Colon (tissue), 2 donors: ENCODE measurements at regions not wholly inside any gene's neighbourhood (a gene's known extent, or its start where the extent isn't known, plus 50 kb on each side); places are given as distances from the start of the nearest gene placed in this dataset.

Experiments
- FAIRE-seq: peaks from 2 replicates; lab custom pipeline; 2012; peaks lifted over from hg19 to GRCh38; lab: Jason Lieb, UNC
- donor health status: control.
- donor health status: control.

DNA sequence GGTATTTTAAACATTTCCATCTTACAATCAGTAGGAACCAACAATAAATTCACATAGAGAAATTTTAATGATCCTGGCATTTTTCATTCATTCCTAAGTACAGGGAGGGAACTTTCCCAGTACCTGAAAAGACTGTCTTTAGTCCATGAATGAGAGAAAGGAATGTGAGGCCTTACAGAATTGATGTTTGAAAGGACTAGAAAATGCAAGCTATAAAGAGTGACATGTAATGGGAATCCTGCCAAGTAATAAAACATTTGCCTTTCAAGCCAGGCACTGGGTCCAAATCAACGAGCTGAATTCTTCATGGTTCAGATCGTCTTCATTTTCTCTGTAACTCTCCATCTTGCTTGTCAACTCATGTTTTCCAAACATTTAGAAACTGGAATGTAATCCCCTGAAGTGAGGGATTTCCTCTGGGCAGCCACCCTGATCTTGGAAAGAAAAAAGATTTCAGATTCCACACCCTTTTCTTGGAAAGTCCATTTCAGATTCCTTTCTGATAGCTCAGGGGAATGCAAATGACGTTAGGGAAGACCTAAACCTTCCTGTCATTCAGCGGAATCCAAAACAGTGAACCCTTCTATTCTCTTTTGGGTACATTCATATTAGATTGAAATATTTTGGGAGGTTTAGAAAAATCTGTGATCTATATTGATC is 315.8 kb downstream of the SH3GL2 start:
- FAIRE-seq, result no peak

DNA sequence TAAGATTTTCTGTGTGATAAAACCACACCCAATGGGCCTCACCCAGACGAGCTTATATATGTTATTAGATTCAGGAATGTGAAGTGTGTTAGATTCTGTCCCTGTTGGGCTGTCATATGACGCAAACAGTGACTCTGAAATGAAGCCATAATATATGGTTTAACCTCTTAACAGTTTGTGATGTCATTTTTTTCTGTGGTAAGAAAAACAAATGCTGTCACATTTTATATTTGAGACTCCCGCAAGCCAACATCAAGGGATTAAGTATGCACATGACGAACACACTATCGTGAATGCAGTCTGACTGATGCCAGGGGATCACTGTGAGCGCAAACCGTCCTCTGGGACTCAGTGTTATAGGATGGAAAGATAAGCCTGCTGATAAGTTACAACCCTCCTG is 321.7 kb downstream of the SH3GL2 start:
- no peak for FAIRE-seq

GRCh38 chr9:17905366-17905765 is 326.5 kb downstream of the SH3GL2 start:
- FAIRE-seq, result no peak

DNA sequence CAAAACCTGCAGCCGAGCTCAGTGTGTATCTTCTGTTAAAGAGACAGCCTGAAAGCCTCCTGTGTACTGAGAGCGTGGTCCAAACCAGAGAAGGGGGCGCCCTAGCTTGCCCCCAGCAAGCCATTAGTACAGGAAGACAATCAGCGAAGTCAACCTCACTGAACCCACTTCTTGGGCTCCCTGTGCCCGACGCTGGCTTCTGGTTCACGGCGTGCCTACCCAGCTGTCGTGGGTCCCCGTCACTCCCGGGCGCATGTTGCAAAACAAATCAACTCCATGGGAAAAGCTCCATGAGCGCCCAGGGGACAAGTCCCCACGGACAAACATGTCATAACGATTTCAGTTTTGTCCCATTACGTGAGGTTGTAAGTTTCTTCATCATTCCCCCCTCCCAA is 326.9 kb downstream of the SH3GL2 start:
- FAIRE-seq, result no peak

DNA sequence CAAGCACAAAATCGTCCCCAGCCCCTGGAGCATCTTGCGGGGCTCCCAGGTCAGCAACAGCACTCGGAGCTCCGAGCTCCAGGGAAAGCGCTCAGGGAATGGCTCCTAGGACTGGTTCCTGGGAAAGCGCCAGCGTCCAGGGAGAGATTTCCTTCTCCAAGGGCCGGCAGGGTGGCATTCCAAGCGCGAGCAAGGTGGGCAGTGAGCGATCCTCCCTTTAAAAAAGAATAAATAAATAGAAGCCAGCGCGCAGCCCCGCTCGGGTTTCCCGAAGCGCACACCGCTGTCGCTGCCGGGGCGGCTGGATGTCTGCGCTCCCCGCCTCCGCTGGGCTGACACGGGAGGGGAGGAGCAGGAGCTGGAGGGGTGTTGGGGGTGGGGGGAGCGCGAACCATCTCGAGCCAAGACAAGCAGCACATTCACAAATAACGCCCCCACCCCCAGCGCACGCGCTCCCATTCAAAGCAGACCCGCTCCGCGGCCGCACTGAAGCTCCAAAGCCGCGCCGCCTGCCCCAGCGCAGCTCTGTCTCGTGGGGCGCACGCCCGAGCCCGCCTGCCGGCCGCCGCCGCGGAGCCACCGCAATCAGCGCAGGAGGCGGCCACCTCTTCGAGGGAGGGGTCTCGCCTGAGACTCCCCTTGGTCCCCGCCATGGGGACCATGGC is 327.4 kb downstream of the SH3GL2 start:
- FAIRE-seq, result no peak

DNA sequence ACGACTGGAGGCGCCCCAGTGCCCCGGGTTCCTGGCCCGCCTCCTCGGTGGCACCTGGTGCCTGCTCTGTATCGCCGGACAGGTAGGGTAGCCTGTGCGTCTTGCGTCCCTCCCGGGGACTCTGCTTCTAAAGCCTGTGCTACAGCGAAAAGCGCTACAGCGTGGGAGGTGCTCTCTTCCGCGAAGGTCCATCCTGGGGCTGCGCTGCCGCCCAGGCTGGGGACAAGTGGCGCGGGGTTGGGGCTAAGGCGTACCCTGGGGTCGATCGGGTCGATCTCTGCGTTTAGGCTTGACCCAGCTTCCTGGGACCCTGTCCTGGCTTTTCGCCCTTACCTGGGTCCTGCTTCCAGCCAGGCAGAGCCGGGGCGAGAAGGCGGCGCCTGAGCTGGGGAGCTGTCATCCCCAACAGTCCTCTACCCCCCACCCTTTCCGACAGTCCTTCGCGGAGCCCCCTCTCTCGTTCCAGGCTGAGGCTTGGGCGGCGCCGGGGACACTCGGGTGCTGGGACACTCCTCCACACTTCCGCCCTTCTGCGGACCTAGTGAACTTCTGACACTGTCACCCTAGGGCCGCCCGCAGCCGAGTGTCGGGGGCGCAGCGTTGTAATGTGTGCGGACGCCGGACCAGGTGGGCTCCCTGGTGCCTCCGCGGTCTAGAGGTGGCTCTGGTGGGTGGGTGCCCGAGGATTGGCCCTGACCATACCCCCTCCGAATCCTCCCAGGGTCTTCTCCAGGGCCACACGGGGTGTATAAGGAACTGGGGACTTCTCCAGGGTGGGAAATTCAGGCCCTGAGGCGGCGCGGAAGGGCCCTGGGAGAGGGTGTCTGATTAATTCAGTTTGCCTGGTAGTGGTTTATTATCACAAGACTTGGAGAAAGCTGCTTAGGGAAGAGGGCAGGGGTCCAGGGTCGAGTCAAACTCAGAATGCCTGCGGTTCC is 328.2 kb downstream of the SH3GL2 start:
- FAIRE-seq, result no peak

DNA sequence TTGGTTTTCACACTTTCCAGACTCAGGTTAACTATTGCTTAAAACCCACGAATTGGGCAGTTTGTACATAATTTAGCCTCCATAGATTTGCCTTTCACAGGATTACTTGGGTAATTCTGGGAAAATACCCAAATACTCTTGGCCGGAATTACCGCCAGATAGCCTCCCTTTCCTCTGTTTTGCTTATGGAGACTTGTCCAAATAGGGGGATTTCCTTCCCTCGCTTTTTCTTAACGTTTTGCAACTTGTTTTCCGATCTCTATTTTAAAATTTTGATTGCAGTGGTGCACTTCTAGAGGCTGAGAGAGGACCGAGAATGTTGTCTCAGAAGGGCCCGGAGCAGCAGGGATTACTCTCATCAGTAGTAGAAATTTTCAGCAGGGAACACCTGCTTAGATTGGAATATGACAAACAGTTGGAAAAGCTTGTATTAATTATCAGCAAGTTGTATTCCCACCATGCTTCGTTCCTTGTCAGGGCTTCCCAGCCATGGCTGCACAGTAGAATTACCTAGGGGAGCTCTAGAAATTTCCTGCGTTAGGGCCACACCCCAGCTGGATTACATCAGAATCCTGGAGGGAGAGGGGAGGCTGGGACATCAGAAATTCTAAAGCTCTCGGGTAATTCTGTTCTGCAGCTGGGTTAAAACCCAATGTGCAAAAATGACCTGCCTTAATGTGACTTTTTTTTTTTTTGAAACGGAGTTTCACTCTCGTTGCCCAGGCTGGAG is 329.1 kb downstream of the SH3GL2 start:
- FAIRE-seq, result no peak

- FAIRE-seq, result no peak
Observed at GRCh38 chr9:17926246-17926645, 347.4 kb downstream of the SH3GL2 start.

DNA sequence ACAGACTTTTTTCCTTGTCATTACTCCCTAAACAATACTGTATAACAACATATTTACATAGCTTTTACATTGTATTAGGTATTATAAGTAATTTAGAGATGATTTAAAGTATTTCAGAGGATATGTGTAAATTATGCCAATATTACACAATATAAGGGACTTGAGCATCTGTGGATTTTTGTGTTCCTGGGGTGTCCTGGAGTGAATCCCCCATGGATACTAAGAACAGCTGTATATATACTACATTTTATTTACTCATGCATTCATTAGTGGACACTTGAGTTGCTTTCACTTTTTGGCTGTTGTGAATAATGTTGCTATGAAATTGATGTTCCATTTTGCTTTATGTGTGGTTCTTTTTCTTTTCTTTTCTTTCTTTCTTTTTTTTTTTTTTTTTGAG is 348.8 kb downstream of the SH3GL2 start:
- no peak for FAIRE-seq

DNA sequence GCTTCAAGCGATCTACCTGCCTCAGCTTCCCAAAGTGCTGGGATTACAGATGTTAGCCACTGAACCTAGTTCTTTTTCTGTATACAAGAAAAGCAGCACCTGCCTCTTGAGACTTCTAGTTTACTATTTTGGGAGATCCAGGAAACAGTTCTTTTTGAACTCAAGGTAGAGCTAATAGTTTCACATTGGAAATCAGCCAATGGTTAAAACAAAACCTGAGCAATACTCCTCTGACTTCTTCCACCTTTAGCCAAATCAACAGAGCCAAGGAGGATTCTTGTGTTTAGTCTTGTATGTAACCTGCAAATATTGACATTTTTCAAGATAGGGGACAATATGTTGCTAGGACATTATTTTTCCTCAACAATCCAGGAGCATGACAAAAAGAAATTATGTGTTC is 349.4 kb downstream of the SH3GL2 start:
- no peak for FAIRE-seq

DNA sequence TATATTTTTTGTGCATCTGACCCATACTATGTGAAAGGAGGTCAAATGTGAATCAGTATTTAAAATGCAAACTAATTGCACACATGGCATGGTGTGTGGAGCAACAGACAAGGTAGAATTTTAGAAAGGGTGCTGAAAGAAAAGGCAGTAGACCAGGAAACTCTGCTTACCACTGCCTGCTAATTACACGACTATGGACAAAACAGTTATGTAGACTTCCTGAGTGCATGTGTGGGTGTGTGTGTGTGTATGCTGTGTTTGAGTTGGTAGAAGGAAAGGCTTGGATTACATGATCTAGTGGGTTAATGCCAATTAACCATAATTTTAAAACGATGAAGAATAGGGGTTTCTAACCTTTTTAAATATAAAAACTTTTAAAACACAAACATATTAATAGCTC is 349.9 kb downstream of the SH3GL2 start:
- FAIRE-seq, result no peak

DNA sequence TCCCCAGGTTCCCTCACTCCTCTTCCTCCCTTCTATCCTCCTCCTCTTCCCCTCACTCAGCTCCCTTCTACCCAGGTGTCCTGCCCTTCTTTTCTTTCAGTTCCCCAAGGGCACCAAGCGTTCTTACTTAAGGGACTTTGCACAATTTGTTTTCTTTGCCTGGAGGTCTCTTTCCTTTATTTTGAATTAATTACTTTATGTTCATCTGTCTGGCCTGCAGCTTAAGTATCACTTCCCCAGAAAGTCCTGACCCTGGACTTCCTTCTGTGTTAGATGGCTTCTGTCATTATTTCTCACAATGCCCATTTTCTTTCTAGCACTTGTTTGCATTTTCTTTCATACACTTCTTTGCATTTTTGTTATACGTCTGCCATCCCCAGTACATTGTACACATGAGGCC is 350.6 kb downstream of the SH3GL2 start:
- no peak for FAIRE-seq

- FAIRE-seq, result no peak
Observed at GRCh38 chr9:17930071-17930470, 351.2 kb downstream of the SH3GL2 start.

DNA sequence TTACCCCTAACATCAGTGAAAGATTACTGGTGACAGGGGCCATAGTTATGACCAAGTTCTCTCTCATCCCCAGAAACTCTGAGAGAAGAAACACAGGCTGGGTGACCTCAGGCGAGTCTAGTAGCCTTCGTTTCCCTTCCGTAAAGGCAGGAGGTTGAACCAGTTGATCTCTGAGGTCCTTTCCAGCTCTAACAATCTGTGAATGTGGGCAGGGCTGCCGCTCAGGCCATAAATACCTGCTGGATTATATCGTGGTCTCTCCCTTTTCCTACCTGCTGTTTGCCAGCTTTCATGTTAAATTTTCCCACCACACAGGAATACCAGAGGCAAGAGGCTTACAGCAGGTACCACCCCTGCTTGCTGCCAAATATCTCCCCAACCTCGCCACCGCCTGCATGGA is 357.5 kb downstream of the SH3GL2 start:
- FAIRE-seq, result no peak

DNA sequence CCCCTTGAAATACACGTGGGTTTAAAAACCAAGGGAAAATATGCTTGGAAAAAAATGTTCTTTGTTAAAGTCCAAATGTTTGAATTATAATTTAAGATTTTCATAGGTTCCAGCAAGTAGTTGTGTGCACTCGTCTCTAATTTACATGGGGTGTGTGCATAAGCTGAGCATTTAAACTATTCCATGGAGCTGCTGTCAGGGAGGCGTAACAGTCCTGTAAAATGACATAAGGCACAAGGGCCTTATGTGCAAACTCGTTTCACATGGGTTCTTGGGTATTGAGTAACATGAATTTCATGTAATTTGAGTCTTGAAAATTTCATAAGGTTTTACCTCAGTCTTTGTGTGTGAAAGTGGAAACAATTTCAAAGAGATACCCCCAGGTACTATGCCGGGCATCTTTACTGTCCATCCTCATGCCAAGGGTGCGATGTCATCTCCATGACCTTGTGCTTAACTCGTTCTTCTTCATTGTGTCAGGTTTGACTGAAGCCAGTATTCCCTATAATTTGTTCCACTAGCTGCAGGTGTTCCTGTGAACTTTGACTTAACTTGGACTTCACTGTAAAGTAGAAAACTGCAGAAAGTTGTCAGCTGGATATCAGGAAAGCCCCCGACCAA is 359.3 kb downstream of the SH3GL2 start:
- FAIRE-seq, result no peak

DNA sequence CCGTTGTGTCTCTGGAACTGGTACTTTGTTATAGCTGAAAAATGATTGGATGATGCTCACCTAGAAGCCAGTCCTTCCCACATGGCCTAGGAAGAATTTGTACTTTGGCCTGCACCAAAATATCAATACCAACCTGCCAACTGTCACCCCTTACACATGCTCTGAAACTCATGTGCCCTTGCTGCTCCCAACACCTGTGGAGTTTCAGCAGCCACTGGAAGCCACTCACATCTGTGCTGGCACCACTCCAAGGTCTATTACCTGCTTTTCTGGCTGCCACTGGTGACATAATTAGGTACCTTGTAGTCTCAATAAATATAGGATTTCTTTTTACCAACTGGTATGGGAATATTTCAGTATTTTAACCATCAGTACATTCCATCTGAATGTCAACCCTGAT is 363.6 kb downstream of the SH3GL2 start:
- no peak for FAIRE-seq

DNA sequence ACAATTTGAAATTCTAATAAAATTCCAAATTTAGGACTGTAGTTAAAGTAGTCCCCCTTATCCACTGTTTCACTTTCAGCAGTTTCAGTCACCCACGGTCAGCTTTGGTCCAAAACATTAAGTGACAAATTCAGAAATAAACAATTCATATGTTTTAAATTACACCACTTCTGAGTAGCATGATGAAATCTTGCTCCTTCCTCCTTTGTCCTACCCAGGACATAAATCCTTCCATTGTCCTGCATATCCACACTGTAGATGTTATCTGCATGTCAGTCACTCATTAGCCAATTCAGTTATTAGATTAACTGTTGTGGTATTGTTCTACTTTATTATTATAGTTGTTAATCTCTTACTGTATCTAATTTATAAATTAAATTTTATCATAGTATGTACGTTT is 376.5 kb downstream of the SH3GL2 start:
- no peak for FAIRE-seq

GRCh38 chr9:17958363-17958762 is 379.5 kb downstream of the SH3GL2 start:
- no peak for FAIRE-seq

DNA sequence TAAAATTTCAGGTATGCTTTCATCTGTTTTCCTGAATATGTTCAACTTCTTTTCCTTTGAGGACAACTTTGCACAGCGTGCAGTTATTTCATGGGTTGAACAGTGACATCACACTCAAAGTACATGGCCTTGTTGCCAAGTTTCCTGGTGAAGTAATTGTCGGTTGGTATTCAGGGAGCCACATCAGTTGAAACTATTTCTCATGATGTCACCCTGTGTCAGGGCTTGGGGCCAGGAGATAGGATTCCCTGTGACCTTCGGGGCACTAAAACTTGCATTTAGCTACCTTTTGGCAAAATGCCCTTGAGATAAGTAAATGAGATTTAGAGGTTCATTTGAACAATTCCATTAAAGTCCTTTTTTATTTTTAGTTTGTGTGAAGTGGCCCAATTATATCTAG is 383.9 kb downstream of the SH3GL2 start:
- FAIRE-seq, result no peak

DNA sequence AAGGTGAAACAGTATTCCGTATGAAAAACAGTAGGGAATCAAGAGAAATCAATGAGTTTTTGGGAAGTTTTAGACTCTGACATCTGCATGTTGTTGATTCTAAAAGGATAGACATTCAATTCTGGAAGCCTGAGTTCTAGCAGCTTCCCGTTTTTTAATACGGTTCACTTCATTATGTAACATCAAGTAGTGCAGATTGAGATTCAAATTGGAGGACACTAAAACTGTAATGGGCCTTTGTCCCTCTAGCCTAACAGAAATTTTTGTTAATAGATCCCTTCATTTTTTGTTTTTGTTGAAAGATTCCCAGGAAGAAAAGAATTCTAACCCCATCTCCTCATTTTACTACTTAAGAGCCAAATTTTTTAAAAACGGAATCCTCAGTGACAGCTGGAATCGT is 384.6 kb downstream of the SH3GL2 start:
- FAIRE-seq, result no peak

GRCh38 chr9:17967731-17968130 is 388.9 kb downstream of the SH3GL2 start:
- no peak for FAIRE-seq

GRCh38 chr9:17969232-17969631 is 390.4 kb downstream of the SH3GL2 start:
- FAIRE-seq, result no peak
